ENCODE measurements at regions not wholly inside any gene's neighbourhood (a gene's known extent, or its start where the extent isn't known, plus 50 kb on each side); places are given as distances from the start of the nearest gene placed in this dataset.

DNA sequence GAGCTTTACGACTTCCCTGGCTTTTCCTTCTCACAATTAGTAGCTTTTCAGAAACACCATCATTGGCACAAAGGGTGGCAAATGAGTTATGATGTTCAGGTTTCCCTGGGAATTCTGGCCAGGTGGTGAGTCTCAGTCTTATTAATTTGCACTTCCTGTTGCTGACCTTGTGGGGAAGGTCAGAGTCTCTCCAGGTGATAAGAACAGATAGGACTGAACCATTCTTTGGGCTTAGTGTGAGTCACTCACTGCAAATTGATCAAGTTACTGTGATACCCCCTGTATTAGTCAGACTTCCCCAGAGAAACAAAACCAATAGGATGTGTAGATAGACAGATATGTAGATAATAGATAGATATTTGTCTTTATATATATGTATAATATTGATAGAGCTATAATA lies 53.8 kb upstream of the RANBP3L start:
- TF ChIP-seq, protein P1, sequence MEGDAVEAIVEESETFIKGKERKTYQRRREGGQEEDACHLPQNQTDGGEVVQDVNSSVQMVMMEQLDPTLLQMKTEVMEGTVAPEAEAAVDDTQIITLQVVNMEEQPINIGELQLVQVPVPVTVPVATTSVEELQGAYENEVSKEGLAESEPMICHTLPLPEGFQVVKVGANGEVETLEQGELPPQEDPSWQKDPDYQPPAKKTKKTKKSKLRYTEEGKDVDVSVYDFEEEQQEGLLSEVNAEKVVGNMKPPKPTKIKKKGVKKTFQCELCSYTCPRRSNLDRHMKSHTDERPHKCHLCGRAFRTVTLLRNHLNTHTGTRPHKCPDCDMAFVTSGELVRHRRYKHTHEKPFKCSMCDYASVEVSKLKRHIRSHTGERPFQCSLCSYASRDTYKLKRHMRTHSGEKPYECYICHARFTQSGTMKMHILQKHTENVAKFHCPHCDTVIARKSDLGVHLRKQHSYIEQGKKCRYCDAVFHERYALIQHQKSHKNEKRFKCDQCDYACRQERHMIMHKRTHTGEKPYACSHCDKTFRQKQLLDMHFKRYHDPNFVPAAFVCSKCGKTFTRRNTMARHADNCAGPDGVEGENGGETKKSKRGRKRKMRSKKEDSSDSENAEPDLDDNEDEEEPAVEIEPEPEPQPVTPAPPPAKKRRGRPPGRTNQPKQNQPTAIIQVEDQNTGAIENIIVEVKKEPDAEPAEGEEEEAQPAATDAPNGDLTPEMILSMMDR (conservative IDR thresholded peaks at IDR 0.05; ENCODE audit: low read length) = no peak
- no peak for DNase-seq (ENCODE audit: low read depth)
- no peak overlapping the region for H3K4me3 ChIP-seq (ENCODE audit: low read length)

DNA sequence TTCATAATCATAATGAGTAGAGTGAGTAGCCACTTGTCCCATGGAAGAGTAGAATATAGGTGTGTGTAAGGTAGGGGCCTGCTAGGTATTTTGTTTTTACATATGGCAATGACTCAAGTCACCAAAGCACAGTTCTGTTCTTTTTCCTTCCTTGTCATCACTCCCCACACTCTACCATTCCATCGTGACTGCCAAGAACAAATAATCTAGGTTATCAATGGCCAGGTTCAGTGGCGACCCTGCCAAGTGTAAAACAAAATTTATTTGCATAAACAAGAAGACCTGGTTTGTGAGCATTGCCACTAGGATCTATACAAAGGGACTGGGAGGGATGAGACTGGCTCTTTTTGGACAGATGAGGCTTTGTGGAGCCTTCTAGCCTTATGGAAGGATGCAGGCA lies 55.2 kb upstream of the RANBP3L start:
- no peak overlapping the region for H3K4me3 ChIP-seq (ENCODE audit: low read length)
- DNase-seq (ENCODE audit: low read depth) = no peak
- TF ChIP-seq, protein P1 (conservative IDR thresholded peaks at IDR 0.05; ENCODE audit: low read length) = no peak

DNA sequence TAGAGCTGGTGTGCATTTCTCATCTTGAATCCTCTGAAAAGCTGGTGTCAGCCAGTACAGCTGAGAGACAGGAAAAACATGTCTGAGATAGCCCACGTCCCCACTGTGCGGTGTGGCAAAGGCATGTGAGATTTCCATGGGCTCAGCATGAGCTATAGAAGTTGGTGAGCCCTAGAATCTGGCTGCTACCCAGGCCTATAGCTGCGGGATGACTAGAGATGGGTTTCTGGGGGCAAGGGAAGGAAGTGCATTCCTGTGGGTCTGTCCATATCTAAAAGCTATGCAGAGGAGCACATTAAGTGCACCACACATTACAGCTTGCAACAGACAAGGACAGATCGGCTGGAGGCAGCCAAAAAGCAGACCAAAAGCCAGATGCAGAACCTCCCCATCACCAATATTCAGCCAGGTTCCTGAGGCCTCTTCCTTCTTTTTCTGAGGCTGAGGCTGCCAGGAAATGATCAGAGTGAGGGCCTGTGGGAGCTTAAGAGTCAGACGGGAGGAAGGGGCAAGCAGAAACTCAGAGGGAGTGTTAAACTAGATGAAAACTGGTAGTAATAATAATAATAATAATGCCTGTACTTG lies 55.8 kb upstream of the RANBP3L start:
- no peak overlapping the region for H3K4me3 ChIP-seq (ENCODE audit: low read length)
- DNase-seq (ENCODE audit: low read depth) = peak; percentile 94
- TF ChIP-seq, protein P1 (conservative IDR thresholded peaks at IDR 0.05; ENCODE audit: low read length) = no peak

DNA sequence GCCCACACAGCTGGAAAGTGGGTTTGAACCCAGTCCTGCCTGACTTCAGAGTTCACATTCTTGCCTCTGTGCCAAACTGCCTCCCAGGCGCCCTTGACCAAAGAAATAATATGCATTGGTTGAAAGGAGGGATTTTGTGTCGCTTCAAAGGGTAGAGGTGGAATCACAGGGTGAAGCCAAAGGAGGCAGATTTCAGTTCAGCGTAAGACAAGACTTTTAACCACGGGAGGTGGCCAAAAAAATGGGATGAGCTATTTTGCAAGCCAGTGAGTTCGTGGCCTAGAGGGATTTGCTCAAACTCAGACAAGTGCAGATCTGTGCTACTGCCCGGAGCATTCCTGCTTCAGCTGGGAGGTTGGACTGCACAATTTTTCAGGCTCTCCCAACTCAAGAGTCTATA lies 57.6 kb upstream of the RANBP3L start:
- DNase-seq (ENCODE audit: low read depth) = peak; percentile 54
- H3K4me3 ChIP-seq (ENCODE audit: low read length) = no peak overlapping the region
- TF ChIP-seq, protein P1 (conservative IDR thresholded peaks at IDR 0.05; ENCODE audit: low read length) = no peak

DNA sequence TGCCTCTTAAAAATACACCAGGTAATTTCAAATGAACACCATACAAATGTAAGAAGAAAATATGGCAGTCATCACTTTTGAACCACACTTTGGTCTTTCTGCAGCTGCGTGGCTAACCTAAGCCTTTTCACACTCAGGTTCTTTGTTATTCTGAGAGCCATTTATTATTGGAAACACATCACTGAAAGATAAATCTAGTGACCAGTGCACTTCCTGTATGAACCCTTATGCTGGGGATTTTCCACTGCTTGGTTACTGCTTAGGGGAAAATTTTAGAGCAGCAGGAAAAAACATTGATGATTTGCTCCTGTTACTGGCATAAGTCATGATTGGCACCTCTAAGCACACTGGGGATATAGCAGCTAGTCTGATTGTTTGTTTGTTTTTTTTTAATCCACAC lies 58.6 kb upstream of the RANBP3L start:
- DNase-seq (ENCODE audit: low read depth) = no peak
- no peak overlapping the region for H3K4me3 ChIP-seq (ENCODE audit: low read length)
- TF ChIP-seq, protein P1 (conservative IDR thresholded peaks at IDR 0.05; ENCODE audit: low read length) = no peak

DNA sequence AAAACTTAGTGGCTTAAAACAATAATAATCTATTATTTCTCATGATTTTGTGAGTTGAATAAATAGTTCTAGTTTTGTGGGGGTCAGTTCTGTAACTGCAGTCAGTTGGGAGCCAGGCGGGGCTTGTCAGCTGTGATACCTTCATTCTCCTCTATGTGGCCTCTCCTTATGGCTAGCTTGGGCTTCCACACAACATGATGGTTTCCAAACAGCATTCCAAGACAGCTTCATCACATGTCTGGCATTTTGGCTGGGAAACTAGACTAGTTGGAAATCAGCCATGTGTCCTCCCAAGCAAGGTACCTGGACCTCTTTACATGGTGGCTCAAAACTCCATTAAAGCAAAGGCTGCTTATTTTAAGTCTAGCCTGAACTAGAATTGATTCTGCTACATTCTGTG lies 61.4 kb upstream of the RANBP3L start:
- TF ChIP-seq, protein P1 (conservative IDR thresholded peaks at IDR 0.05; ENCODE audit: low read length) = peak; percentile 50
- no peak overlapping the region for H3K4me3 ChIP-seq (ENCODE audit: low read length)
- peak; percentile 92 for DNase-seq (ENCODE audit: low read depth)

DNA sequence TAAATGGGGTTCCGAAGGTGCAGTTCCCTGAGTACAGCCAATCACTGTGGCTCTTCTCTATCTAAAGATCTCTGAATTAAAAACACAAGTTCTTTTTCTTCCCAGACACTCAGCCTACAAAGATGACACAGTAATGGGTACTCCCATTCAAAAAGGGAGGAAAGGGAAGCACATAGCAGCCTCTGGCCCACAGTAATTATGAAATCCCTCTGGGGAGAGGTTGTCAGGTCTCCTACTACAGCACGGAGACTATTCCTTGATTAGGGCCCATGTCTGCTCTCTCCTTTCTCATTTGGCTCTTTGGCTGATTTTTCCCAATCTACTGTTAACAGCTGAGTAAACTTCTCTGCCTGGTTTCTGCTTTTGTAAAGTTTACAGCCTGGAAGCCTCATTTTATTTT lies 62.0 kb upstream of the RANBP3L start:
- H3K4me3 ChIP-seq (ENCODE audit: low read length) = no peak overlapping the region
- TF ChIP-seq, protein P1 (conservative IDR thresholded peaks at IDR 0.05; ENCODE audit: low read length) = no peak
- DNase-seq (ENCODE audit: low read depth) = peak; percentile 29
